Right lung (tissue), 2 donors: ENCODE measurements at regions not wholly inside any gene's neighbourhood (a gene's known extent, or its start where the extent isn't known, plus 50 kb on each side); places are given as distances from the start of the nearest gene placed in this dataset.

ENCODE experiments used
- DNase-seq, 2 donors: peaks; one replicate each; pipeline ENCODE4 v3.0.0-alpha.2; 2013

- no peak for DNase-seq
Observed at GRCh38 chr14:53517270-53517960, 364.3 kb upstream of the DDHD1 start.

- no peak for DNase-seq
Observed at GRCh38 chr14:53516261-53516774, 363.2 kb upstream of the DDHD1 start.

DNA sequence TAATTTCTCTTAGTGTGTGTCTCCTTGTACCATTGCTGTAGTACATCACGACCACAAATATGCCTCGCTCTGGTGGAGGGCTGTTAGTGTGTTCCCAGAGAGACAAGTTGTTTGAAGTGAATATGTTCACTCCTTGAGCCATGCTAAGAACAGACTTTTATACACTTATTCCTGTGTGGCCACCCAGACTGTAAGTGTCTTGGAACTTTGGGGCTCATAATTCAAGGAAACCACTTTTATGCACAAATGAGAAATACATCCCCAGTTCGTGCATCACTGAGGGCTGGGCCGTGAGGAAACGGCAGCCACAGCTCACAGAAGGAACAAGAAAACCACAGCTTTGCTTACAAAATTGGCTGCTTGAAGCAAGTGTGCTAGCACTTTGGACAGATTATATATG lies 362.2 kb upstream of the DDHD1 start:
- DNase-seq = no peak

GRCh38 chr14:53514197-53514596 lies 361.1 kb upstream of the DDHD1 start:
- no peak for DNase-seq

DNA sequence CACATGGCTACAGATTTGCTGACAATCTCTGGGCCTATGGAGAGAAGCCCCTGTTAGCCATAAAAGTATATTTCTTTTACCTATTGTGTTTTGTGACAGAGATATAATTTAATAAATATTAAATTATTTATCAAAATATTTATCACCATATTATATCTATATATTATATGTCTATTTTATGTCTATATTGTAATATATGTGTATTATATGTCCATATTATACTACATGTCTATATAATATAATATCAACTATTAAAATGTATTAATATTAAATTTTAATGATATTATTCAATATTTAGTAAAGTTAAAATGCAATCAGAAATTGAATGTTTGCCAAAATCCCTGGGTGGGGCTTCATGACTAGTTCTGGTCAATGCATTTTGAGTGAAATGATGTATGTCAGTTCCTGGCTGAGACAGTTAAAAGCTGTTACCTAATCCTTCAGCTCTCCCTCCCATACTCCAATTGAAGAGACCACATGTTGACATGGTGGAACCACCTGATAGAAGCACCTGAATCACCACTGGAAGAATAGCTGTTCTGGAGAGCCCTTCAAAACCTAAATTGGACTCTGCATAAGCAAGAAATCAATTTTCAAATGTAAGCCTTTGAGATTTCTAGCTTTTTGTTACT lies 357.3 kb upstream of the DDHD1 start:
- no peak for DNase-seq

DNA sequence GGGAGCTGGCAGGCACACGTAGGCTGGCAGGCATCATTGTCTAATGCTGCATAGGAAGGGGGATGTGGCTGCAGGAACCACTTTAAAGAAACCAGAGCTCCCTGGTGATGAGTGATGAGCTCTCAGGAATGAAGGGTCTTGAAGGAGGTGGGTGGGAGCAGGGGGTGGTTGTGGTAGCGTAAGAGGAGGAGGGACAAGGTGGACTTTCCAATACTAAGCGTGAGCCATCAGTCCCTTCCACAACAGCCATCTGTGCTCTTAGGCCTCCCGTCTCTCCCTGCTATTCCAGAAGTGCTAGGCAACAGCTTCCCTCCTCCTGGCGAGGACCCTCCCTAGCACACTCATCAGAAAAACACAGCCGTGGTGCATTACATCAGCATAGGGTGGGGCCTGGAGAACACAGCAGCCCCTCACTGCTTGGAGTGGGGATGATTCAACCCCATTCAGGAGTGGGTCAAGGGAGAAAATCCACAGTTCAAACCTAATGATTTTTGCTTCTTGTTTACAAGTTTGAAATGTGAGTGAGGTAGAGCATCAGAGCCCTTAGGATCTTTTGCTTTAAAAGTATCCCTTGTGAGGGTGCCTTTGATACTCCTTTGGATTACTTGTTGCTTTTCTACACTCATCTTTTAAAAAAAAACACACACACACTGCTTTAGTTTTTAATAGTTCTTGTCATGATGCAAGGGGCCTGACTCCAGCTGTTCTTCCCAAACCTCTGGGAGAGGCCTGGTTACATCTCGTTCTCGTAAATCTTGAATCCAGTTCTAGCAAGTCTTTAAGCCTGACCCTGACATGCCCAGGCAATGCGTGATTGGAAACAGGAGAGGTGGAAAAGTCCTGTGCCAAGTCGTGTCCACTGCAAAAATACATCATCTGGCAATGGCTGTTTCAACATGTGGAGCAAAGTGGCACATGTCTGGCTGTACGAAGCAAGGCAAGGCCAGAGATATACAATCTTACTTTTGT lies 356.4 kb upstream of the DDHD1 start:
- peak; percentile 74 to 75 for DNase-seq

DNA sequence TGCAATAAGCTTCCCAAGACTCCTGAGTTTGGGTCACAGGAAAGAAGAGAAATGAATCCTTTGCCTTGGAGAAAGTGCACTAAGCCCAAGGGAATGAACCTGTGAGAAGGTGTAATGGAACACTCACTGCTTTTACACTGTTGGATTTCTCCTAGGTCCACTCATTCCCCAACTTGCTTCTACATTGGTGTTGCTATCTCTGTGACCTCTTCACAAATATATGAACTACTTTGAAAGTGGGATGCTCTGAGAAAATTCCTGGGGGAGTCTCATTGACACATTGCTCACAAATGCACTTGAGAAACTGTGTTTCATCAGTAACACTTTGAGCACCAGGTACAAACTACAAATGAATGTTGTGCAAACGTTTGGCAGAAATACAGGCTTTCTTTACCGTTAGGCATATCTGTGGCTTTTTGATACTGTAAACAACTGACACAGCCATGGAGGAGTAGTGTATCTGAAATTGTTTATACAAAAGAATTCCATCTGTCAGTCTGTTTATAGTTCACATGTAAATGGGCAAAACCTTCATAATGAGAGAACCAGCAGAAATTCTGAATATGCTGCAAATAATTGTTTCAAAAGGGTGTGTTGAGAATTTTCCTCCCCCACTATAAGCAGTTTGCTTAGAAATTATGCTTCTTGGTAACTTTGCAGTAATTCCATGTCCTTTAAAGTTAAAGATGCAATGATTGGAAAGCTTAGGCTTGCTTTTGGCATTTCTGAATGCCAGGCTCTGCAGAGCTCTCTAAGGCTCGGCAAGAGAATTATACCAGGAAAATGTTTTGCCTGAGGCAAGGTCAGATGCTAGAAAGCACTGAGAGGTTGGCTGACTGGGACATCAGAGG lies 348.5 kb upstream of the DDHD1 start:
- no peak for DNase-seq

GRCh38 chr14:53500191-53500590 lies 347.1 kb upstream of the DDHD1 start:
- DNase-seq = no peak

- DNase-seq = no peak
Observed at GRCh38 chr14:53496668-53497067, 343.5 kb upstream of the DDHD1 start.

DNA sequence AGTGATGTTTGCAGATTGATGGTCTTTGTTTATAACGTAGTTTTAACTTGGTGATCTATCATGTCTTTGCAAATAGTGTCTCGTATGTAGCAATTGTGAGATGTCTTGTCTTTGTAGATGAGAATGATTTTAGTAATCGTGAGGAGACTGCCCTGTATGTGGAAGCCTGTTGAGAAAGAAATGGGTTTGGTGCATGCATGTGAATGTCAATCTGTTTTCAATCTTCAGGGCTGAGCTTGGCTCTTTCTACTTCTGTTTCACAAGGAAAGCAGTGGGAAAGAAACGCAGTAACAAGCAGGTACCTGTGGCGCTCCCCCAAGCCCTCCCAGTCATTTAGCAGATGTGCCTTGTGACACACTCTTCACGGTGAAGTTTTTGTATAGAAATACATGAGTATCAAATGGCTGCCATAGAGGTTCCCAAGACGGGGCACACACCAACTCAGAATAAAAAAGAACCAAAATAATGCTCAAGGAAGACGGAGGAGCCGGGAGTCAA lies 342.8 kb upstream of the DDHD1 start:
- no peak for DNase-seq

DNA sequence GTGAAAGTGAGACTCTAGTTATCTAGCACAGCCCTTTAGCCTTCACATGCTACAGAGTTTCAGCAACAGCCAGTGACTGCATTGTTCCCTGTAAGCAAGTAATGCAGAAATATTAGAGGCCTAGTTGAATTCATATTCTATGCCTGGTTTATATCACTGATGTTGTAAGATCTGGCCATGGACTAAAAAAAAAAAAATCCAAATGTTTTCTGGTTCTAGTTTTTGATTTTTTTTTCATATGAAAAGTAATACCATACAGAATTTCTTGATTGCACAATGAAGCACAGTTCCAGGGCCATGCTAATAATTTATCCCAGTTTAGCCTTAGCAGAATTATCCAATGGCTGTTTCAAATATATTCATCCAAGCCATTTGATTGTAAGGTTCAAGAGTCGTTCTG lies 341.5 kb upstream of the DDHD1 start:
- peak in 1 of 2 donors; percentile 26 for DNase-seq

GRCh38 chr14:53493860-53494259 lies 340.7 kb upstream of the DDHD1 start:
- no peak for DNase-seq

- no peak for DNase-seq
Observed at GRCh38 chr14:53493320-53493719, 340.2 kb upstream of the DDHD1 start.

- no peak for DNase-seq
Observed at GRCh38 chr14:53491884-53492277, 338.8 kb upstream of the DDHD1 start.

- no peak for DNase-seq
Observed at GRCh38 chr14:53491256-53491883, 338.2 kb upstream of the DDHD1 start.

GRCh38 chr14:53478174-53478573 lies 325.1 kb upstream of the DDHD1 start:
- DNase-seq = no peak

- DNase-seq = no peak
Observed at GRCh38 chr14:53473480-53473879, 320.4 kb upstream of the DDHD1 start.

DNA sequence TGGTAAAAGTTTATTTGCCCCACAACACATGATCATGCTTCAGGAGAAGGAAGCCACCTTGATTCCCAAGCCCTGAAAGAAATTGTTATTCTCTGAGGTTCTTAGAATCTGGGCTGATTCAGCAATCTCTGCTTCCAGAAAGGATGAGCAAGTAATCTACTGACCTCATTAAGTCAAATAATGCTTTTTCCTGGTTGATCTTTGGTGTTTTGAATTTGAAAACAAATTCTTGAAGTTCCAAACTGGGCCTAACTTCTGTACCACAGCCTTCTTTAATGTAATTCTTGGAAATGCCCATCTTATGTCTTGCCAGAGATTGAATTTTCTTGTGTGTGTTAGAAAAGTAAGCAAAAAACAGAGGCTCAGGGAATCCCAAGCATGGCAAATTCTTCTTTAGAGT lies 319.2 kb upstream of the DDHD1 start:
- DNase-seq = no peak

DNA sequence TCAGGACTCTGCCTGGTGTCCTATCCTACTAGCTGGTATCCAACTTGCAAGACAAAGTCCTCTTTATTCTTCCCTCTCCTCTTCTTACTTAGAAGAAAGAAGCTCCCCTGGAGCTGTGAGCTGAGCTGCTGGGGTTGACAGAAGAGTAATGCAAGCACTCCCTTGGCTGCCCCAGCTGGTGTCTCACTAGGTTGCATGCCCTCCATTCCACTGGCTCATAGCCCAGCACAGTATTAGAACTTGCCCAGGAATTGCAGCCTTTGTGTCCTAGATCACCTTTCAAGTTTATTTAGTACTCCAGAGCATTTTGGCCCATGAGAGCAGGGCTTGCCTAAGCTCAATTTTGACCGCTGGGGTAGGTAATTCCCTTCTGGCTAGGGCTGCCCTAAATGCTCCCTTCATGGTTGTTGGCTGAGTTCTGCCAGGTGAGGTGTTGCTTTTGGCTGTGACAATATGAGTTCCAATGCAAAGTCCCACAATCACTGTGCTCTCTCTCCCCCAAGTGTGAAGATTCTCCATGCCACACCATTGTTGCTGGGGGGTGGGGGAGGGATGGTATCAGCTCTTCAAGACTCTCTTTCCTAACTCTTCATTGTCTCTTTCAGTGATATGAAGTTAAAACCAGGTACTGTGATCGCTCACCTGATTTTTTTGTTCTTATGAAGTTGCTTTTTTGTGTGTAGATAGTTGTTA lies 317.4 kb upstream of the DDHD1 start:
- DNase-seq = no peak

- no peak for DNase-seq
Observed at GRCh38 chr14:53468876-53469275, 315.8 kb upstream of the DDHD1 start.
